ENCODE measurements at regions not wholly inside any gene's neighbourhood (a gene's known extent, or its start where the extent isn't known, plus 50 kb on each side); places are given as distances from the start of the nearest gene placed in this dataset.

GRCh38 chr5:171728686-171729085 lies 56.9 kb upstream of the SMIM23 start:
- H3K4me3 ChIP-seq (ENCODE audit: low read length), result no peak overlapping the region
- no peak for DNase-seq (ENCODE audit: low read depth)
- no peak for TF ChIP-seq CTCF (IDR thresholded peaks at IDR 0.05; ENCODE audit: insufficient read depth, low read depth, low read length, missing control alignments)

Data from epithelial cell of esophagus (primary cell).